NCI-H524 treated with DMSO at 0.1 percent for 48 hours (cell line): ENCODE measurements at regions not wholly inside any gene's neighbourhood (a gene's known extent, or its start where the extent isn't known, plus 50 kb on each side); places are given as distances from the start of the nearest gene placed in this dataset.

Source experiments
- DNase-seq: peaks from one replicate; lab custom pipeline; 2025; lab: John Stamatoyannopoulos, UW

DNA sequence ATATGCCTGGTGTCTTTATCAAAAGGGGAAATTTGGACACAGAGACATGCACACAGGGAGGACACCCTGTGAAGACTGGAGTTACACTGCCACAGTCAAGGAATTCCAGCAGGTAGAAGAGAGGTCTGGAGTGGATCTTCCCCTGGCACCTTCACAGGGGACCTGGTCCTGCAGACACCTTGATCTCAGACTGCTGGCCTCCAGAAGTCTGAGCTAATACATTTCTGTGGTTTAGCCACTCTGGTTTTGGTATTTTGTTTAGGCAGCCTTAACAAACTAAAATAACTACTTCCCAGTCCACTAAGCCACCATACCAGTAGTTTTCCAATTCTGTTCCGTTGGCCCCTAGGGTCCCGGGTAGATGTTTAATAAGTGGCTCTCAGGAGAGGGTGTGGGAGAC is 164.7 kb downstream of the SETD4 start:
- no peak for DNase-seq

DNA sequence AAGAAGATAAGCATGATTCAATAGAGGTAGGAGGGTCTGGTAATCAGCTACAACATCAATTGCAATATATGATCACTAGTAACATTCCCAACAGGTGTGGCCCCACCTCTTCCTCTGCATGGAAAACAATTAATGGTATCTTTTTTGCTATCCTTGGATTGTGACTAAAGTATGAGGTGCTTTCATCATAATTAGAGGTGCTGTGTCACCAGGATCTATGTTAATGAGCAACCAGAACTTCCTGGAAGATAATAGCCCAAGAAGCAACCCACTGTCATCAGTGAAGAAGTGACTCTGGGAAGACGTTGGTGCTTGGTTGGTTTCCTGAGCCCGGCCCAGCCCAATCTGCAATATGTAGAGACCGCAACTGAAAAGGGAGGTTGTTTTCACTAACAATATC is 167.2 kb downstream of the SETD4 start:
- DNase-seq = no peak

DNA sequence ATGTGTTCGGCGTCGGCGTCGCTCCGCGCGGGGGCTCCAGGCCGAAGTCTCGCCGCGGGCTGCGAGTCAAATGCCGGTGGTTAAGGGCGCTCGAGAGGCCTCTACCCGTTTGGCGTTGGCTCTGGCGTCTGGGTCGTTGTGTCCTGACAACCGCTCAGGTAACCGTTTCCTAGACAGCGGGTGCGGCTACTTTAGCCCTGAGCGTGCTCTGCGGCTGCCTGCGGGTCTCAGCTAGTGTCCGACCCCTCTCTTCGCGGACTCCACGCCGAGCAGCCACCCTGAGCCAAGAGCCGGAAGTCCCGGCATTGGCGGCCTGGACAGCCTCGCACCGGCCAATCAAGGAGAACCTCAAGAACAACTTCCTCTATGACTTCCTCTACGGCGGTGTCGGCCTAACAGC is 173.4 kb downstream of the SETD4 start:
- DNase-seq = no peak

DNA sequence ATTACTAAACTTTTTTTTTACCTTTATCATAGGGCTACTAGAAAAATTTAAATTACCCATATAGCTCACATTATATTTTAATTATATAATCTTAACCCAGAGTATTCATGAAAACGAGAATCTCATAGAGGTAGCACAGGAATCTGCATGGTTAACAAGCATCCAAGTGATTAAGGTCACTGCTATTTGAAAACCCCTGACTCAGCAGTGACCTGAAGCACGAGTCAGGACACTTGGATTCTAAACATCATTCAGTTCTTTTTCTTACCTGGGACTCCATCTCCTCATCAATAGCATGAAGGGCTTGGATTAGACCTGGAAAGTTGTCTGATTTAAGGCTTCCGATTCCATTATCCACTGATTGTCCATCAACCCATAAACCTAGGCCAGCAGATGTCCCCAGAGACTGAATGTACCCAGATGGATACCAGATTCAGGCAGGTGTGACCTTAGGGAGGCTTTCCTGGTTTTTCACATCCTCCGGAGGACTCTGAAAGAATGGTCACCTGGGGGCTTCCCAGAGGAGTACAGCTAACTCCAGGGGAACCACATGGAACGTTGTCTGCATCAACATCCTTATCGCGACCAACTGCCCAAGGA is 174.3 kb downstream of the SETD4 start:
- DNase-seq = no peak

DNA sequence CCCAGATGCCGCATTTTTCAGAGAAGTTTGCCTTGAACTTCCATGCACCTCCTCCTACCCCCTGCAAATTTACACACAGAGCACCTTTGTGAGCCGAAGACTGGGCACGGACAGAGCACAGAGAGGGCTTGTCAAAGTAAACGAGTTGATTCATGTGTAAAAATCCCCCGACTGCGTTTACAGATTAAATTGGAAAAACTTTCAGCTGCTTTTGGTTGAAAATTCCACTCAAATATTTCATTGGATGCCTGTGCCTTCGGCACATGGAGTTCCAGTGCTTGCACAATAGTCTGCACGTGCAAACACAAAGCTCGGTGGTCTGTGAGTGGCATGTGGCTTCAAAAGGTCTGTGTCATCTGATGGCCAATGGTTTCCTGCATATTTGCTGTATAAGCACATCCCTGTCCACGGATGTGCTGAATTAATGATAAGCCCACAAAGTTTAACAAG is 177.5 kb downstream of the SETD4 start:
- no peak for DNase-seq

DNA sequence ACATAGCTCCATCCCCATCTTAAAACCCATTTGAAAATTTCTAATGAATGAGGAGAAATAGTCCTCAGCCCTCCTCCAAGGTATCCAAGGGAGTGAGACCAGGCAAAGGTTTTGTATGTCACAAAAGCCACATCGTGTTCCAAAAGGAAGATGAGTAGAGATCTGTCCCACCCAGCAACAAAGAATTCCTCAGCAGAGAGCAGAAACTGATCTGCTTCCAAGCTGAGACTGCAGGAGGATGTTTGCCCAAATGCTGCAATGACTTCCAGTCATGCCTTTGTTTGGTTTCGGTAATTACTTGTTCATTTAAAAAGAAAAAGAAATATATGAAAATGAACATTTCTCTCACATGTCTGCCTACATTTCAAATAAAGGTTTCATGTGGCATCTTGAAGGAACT is 186.9 kb downstream of the SETD4 start:
- no peak for DNase-seq

DNA sequence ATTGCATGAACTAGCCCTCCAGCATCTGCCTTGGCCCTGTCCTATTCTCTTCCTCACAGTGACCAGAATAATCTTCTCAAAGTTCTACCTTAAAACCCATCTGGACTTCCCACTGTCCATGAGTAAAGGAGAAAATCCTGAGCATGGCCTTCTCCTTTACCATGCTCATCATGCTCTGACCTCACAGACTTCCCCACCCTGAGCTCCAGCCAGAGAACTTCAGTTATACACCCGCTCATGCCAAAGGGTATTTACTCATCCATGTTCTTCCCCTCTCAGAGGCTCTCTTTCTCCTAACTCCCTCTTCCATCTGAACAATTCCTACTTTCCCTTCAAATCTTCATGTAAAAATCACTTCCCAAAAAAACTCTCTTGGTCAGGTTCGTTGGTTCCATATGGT is 188.4 kb downstream of the SETD4 start:
- no peak for DNase-seq

DNA sequence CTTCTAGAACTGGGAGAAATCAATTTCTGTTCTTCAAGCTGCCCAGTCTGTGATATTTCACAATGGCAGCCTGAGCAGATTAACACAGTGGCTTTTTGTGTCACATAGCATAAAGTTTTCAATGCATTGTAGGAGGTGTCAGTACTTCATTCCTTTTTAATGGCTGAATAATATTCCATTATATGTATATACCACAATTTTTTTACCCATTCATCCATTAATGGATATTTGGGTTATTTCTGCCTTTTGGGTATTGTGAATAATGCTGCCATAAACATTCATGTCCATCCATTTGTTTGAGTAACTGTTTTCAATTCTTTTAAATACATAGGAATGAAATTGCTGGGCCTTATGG is 191.5 kb downstream of the SETD4 start:
- no peak for DNase-seq

DNA sequence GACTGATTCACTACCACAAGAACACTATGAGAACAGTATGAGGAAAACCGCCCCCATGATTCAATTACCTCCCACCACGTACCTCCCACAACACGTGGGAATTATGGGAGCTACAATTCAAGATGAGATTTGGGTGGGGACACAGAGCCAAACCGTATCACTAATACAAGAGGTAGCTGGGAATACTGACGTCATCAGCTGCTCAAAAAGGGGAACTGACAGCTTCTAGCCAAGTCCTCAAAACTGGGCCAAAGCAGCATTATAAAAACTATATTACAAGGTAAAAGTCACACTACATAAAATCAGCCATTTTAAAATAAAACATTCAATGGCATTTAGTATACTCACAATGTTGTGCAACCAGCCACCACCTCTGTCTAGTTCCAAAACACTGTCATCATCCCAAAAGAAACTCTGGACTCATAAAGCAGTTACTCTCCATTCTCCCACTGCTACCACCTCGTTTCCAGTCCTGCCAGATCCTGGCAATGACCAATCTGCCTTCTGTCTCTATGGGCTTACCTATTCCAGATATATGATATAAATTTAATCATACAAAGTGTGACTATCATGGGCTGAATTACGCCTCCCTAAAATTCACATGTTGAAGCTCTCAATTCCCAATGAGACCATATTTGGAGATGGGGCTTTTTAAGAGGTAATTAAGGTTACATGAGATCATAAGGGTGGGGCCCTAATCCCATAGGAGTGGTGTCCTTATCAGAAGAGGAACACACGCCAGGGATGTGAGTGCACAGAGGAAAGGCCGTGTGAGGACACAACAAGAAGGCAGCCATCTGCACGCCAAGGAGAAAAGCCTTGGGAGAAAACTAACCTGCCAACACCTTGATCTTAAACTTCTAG is 192.1 kb downstream of the SETD4 start:
- peak; percentile 39 for DNase-seq

DNA sequence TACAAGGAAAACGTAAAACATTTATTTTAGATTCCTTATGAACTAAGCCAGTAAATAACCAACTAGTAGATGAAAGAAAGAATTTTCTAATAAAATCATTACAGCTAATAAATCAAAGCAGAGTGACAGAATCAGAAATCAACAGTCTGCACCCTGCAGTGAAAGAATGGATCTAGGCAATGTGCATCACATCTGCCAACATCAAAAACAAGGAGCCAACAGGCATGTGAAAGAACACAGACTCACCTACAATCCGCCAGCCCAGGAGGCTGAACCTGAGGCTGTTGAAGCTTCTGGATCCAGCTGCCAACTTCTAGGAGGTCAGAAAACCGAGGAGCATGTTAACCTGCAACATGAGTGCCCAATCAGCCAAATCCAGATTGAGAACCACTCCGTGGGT is 196.3 kb downstream of the SETD4 start:
- DNase-seq = no peak

DNA sequence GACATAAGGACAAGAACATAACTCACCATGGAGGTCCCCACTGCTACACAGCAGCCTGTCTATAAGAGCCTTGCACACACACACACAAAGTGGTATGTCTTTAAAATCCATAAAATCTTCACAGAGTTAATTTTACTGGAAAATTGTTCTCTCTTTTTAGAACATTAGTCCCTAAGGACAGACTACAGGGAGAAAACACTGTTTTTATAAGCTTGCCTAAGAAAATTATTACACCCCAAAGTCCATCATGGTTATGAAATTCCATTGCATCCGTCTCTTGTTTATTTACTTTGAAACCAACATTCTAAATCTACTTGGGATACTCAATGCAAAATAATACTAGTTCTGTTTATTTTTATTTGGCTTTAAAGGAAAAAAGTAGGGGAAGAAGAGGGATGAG is 197.4 kb downstream of the SETD4 start:
- no peak for DNase-seq

DNA sequence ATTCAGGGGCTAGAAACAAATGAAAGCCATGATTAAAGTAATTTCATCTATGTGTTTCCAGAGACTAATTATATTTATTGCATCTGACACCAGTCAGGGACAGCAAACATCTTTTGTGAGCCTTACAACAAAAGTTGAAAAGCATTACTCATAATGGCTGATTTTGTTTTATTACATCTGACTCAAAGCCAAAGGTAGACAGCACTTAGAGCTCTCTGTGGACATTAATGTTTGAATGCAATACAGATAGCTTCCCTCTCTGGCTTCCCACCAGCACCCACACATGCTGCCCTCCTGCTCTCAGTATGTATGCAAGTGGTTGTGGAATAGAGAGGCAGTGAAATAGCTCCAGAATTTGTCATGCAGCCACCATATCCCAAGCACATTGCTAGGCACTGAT is 198.7 kb downstream of the SETD4 start:
- DNase-seq = no peak

DNA sequence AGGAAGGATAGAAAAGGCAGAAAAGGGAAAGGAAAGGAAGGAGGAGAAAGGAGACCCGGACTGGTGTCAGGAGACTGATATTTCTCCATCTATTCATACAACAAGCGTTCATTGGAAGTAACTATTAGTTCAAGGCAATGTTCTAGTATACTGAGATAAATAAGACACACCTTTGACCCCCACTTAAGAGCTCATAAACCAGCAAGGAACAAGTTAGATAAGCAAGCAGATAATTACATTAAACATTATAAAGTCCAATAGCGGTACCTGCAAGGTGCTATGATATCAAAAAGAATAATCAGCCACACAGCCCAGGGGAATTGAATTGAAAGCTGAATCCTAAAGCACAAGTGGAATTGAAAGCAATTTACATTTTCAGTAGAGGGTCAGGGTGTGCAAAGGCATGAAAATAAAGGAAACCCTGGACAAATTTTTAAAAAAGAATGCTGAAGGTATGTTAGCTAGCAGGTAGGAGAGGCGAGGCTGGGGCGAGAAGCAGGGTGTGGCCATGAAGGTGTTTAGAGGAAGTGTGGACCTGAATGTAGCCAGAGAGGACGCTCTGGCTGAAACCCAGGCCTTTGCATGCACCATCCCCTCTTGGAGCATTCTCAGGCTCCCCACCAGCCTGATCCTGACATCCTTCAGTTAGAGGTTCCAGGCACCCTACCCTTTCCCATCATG is 200.0 kb downstream of the SETD4 start:
- DNase-seq = no peak

DNA sequence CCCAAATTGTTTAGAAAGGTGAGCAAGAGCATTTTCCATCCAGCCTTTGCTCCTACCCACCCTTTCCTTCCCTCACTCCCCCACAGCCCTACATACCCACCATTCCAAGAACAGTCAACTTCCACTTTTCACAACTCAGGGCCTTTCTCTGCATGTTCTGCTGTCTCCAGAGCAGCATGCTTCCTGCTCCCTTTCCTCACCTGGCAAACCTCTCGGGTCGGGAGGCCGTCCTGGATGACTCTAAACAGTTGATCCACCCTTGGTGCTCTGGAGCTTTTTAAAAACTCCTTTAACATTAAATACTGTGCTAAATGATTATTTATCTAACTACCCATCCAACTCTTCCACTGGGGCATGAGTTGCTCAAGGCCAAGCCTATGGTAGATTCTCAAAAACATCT is 200.6 kb downstream of the SETD4 start:
- DNase-seq = no peak

DNA sequence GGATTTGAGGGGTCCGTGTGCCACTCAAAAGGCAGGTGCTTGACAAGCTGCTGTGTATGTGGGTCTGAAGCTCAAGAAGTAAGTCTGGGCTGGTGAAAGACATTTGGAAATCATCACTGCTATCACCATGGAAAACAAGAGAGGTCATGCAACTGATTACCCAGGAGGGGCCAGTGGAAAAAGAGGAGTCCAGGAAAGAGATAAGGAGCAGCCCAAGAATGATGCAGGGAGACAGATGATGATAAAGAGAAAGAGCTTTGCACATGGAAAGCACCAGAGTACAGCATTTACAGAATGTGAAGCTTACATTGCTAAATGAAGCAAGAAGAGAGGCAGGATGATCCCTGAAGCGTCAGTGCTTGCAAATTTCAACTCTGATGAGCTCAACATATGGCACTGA is 203.2 kb downstream of the SETD4 start:
- DNase-seq = peak; percentile 8

DNA sequence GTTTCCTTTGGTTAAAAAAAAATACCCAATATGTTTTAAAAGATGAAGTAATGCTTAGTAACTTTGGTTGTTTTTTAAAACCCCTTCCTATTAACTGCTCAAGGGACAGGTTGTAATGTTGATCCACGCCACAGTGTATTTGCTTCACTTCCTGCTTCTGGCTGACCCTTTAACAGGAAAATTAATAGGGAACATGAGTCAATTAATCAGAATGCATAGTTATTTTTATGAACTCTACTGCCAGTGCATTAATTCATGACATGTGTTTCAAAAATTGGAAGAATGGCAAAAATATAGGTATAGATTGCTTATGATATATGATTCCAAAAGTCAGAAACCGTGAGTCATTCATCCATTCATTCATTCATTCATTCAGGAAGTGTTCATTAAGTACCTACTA is 204.8 kb downstream of the SETD4 start:
- DNase-seq = no peak

DNA sequence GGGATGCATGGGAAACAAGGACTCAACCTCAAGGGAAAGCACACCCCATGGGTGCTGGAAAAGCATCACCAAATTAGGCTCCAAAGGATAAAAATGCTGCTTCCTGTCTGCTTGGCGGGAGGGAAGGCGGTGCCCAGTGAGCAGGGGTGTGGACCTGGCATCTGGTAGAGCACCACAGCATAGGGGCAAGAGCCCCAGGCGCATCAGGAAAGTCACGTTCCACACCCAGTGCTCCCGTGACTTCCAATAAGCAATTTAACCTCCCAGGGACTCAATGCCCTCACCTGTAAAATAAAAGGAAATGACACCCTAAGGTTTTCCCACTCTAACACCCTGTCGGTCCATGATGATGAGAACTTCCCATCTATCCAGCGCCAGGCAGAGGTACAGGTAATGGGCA is 206.0 kb downstream of the SETD4 start:
- DNase-seq = no peak

DNA sequence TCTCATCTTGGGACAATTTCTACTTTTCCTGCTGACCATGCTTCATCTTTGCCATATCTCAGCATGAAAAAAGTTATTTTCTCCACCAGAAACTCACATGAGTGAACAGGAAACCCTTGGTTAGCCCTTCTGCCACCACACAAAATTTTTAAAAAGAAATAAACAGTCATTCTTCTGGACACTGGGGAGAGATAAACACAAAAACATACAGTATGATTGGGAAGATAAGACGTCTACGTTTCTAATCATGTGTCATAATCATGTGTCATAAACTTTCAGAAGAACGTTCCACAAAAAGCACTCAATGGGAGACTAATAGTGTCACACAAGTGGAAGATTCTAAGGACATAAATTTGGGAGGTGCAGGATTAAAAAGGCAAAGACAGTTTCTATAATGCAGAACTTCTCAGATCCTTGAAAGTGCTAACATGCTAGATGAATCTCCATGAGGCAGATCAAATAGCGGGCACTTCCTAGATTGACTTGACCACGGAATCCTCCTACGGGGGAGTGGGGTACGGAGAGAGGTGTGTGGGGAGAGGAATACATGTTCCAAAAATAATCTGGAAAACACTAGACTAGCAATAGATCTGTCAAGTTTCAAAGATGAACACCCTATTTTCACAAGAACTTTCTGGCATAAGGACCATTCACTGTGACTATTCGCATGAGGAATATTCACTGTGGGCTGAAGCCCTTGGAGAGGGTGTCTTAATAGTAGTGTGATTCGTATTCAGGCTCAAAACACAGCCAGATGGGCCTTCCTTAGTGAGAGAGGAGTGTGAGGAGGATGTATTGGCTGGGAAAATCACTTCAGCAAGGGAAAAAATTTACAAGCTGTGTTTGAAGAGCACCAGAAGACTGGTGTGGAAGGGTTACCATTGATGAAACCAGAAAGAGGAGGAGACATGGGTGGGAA is 206.7 kb downstream of the SETD4 start:
- no peak for DNase-seq

DNA sequence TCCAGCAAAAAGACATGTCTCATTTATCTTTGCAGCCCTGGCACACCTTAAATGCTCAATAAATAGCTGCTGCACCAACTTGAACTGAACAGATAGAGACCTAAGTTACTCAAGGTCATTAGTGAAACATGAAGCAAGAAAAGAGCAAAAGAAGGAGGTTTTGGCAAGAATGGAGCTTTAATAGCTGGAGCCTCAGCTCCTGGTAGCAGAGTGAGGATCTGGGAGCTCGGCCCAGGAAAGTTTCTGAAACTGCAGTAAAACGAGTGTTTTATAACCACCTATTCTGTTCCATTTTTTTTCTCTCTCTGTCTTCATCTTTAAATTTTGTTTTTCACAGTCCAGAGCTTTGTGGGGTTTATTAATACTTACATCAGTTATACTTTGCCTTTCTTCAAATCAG is 207.5 kb downstream of the SETD4 start:
- DNase-seq = no peak

DNA sequence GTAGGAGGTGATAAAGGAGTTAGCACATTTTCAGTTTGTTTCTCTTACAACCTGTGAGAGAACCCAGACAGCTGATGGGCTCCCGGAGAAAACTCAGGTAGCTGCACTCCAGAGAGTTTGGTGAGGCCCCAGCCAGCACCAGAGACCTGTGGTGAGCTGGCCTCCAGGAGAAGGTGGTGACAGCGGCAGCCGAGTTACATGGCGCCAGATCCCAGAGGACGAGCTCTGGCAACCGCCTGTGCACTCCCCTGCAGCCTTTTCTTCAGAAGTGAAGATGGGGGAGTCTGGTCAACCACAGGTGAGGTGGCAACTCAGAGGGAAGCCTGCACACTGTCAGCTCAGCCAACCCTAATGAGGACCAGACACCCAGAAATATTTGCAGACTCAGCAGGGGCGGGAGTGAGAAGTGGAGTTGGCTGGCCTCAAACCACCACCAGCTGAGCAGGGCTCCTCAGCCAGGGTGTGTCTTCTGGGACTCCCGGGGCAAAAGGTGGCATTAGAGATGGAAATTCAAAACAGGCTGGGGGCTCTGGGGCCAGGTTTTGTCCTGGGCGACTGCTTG is 209.7 kb downstream of the SETD4 start:
- no peak for DNase-seq

DNA sequence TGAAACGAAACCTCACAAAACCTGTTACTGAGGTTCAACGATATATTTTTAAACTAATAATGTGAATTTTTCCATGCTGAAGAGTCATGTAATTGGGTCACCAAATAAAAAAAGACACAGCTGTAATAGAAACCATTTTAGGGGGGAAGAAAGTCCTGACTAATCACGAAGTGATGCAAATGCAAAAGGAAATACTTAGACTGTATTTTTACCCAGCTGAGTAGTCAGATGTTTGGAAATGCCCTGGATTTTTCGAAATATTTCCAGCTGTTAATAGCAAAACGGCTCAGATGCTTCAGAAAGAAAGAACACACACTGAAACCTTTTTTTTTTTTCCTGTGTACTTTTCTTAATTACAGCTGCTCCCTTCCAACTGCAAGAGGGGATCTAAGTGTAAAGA is 210.3 kb downstream of the SETD4 start:
- no peak for DNase-seq

DNA sequence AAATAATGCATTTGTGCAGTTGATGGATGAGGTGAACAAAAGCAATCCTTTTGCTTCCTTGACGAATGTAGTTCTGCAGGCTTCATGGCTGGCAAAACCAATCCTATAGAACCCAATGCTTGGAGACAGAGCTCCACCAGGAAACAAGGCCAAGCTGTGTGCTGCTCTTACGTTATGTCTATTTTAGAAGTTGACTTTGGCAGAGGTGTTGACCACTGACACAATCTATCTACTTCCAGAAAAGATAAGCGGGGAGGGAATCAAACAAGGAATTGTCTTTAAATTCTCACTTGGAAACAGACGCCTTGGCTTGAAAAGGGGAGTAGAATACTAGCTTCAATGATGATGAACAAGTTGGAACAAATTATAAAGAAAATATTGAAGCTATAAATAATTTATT is 211.2 kb downstream of the SETD4 start:
- DNase-seq = no peak
